IMR-90 (cell line): ENCODE measurements at regions not wholly inside any gene's neighbourhood (a gene's known extent, or its start where the extent isn't known, plus 50 kb on each side); places are given as distances from the start of the nearest gene placed in this dataset.
A peak's percentile ranks its signal among the peaks of the same experiment; 100 is the strongest.

Source experiments
- ATAC-seq: fragments of 200-7000 bp; cut with Tn5 transposase; 2 replicates; pipeline ENCODE4 v1.9.1; 2020; ENCODE audit warnings: low read depth, mild to moderate bottlenecking, moderate library complexity
- BruUV-seq: library from RNA; stranded (reverse); fragments of 400-500 nt; replicated peaks from 2 replicates; lab custom pipeline; 2021; lab: Mats Ljungman, UMichigan
- CTCF ChIA-PET: fragments of 300-600 bp; formaldehyde crosslinking; extraction: SDS; loops from one replicate; lab custom pipeline; 2021; ENCODE audit warnings: antibody characterized with exemption; lab: Yijun Ruan, JAX
- POLR2A ChIA-PET: fragments of 300-600 bp; sonication (Branson Sonifier 250); formaldehyde crosslinking; loops from one replicate; lab custom pipeline; 2022; ENCODE audit warnings: antibody characterized with exemption; ENCODE audit not compliant: unreplicated experiment; lab: Charles Lee
- DNase-seq: peaks from one replicate; pipeline ENCODE4 v3.0.0; 2013
- H2AFZ ChIP-seq: replicated peaks from 2 replicates; pipeline ENCODE3; 2013; ENCODE audit warnings: low read length, mild to moderate bottlenecking; ENCODE audit not compliant: poor library complexity
- H2AK5ac ChIP-seq: 2 replicates; pipeline ENCODE4 v1.6.1; 2013; ENCODE audit warnings: low read depth, low read length, inconsistent platforms
- H2AK9ac ChIP-seq: replicated peaks from 2 replicates; pipeline ENCODE3; 2013; ENCODE audit warnings: mild to moderate bottlenecking, low read depth, low read length, moderate library complexity; ENCODE audit not compliant: poor library complexity
- H2BK120ac ChIP-seq: 2 replicates; pipeline ENCODE4 v1.6.1; 2013; ENCODE audit warnings: low read depth, low read length, inconsistent platforms
- H2BK15ac ChIP-seq: 3 replicates; pipeline ENCODE4 v1.6.1; 2013; ENCODE audit warnings: low read depth, low read length, inconsistent platforms
- H2BK20ac ChIP-seq: 2 replicates; pipeline ENCODE4 v1.6.1; 2013; ENCODE audit warnings: low read depth, mild to moderate bottlenecking, inconsistent platforms, low read length, moderate library complexity
- H2BK5ac ChIP-seq: 2 replicates; pipeline ENCODE4 v1.6.1; 2013; ENCODE audit warnings: mild to moderate bottlenecking, low read depth, low read length, inconsistent platforms; ENCODE audit not compliant: poor library complexity, severe bottlenecking
- H3K14ac ChIP-seq: replicated peaks from 2 replicates; pipeline ENCODE4 v1.6.1; 2013; ENCODE audit warnings: low read depth, low read length, inconsistent platforms
- H3K18ac ChIP-seq: 2 replicates; pipeline ENCODE4 v1.6.1; 2013; ENCODE audit warnings: low read depth, low read length, control low read depth
- H3K23ac ChIP-seq: 2 replicates; pipeline ENCODE4 v1.6.1; 2013; ENCODE audit warnings: low read depth, low read length, inconsistent platforms
- H3K27ac ChIP-seq: 2 replicates; pipeline ENCODE4 v1.5.1; 2013; ENCODE audit warnings: mild to moderate bottlenecking, control low read depth, low read length; ENCODE audit not compliant: insufficient read depth
- H3K27me3 ChIP-seq: 2 replicates; pipeline ENCODE4 v1.6.1; 2013; ENCODE audit warnings: low read length; ENCODE audit not compliant: control insufficient read depth, insufficient read depth
- H3K36me3 ChIP-seq: 2 replicates; pipeline ENCODE4 v1.6.1; 2013; ENCODE audit warnings: low read length, mixed read lengths; ENCODE audit not compliant: control insufficient read depth, insufficient read depth
- H3K4ac ChIP-seq: 2 replicates; pipeline ENCODE4 v1.6.1; 2013; ENCODE audit warnings: low read depth, low read length, inconsistent platforms
- H3K4me1 ChIP-seq: 2 replicates; pipeline ENCODE4 v1.6.1; 2013; ENCODE audit warnings: low read length, mixed read lengths; ENCODE audit not compliant: control insufficient read depth, insufficient read depth
- H3K4me2 ChIP-seq: 2 replicates; pipeline ENCODE4 v1.6.1; 2013; ENCODE audit warnings: low read depth, mild to moderate bottlenecking, control low read depth, low read length, moderate library complexity
- H3K4me3 ChIP-seq: 2 replicates; pipeline ENCODE4 v1.5.1; 2013; ENCODE audit warnings: low read depth, mild to moderate bottlenecking, control low read depth, low read length, moderate library complexity; ENCODE audit not compliant: insufficient read depth
- H3K56ac ChIP-seq: 2 replicates; pipeline ENCODE4 v1.6.1; 2013; ENCODE audit warnings: low read length, inconsistent platforms; ENCODE audit not compliant: insufficient read depth; ENCODE audit errors: extremely low read depth
- H3K79me1 ChIP-seq, 2 experiments: 2 replicates each; pipeline ENCODE4 v1.6.1; 2013; ENCODE audit warnings: low read length in 2 of 2, inconsistent platforms in 1 of 2, low read depth in 1 of 2
- H3K9ac ChIP-seq: 2 replicates; pipeline ENCODE4 v1.6.1; 2013; ENCODE audit warnings: low read depth, low read length, control low read depth
- H3K9me1 ChIP-seq: 2 replicates; pipeline ENCODE4 v1.6.1; 2013; ENCODE audit warnings: low read length, inconsistent platforms; ENCODE audit not compliant: insufficient read depth
- H3K9me3 ChIP-seq: 2 replicates; pipeline ENCODE4 v1.6.1; 2013; ENCODE audit warnings: low read length; ENCODE audit not compliant: control insufficient read depth, insufficient read depth
- H4K20me1 ChIP-seq: 2 replicates; pipeline ENCODE4 v1.6.1; 2013; ENCODE audit warnings: low read length, inconsistent platforms; ENCODE audit not compliant: insufficient read depth
- H4K5ac ChIP-seq: 2 replicates; pipeline ENCODE4 v1.6.1; 2013; ENCODE audit warnings: mild to moderate bottlenecking, low read depth, low read length, control low read depth
- H4K8ac ChIP-seq, 2 experiments: 2 replicates each; pipeline ENCODE4 v1.6.1; 2013; ENCODE audit warnings: low read depth in 2 of 2, low read length in 2 of 2, control low read depth in 1 of 2, inconsistent platforms in 1 of 2
- H4K91ac ChIP-seq: 2 replicates; pipeline ENCODE4 v1.6.1; 2013; ENCODE audit warnings: low read depth, low read length, inconsistent platforms; ENCODE audit not compliant: insufficient read depth
- BHLHE40 ChIP-seq: fragments of 150-350 bp; IDR thresholded peaks from 2 replicates; pipeline ENCODE4 v1.6.1; 2016; ENCODE audit warnings: mild to moderate bottlenecking, low read depth, low read length
- CEBPB ChIP-seq: IDR thresholded peaks from 2 replicates; pipeline ENCODE4 v1.6.1; 2012; ENCODE audit warnings: low read depth, low read length, improper control_type of control experiment
- CHD1 ChIP-seq: IDR thresholded peaks from 2 replicates; pipeline ENCODE4 v1.6.1; 2012; ENCODE audit warnings: low read depth, low read length, improper control_type of control experiment
- ELK1 ChIP-seq: fragments of 150-350 bp; IDR thresholded peaks from 2 replicates; pipeline ENCODE4 v1.6.1; 2016; ENCODE audit warnings: low read depth, mild to moderate bottlenecking, low read length, moderate library complexity, borderline replicate concordance
- FOS ChIP-seq: fragments of 150-350 bp; IDR thresholded peaks from 2 replicates; pipeline ENCODE4 v1.6.1; 2016; ENCODE audit warnings: low read depth, low read length
- MAFK ChIP-seq: IDR thresholded peaks from 2 replicates; pipeline ENCODE4 v1.6.1; 2012; ENCODE audit warnings: low read depth, low read length, improper control_type of control experiment
- MAZ ChIP-seq: IDR thresholded peaks from 2 replicates; pipeline ENCODE4 v1.6.1; 2012; ENCODE audit warnings: low read depth, mild to moderate bottlenecking, low read length, improper control_type of control experiment, moderate library complexity, borderline replicate concordance
- MXI1 ChIP-seq: IDR thresholded peaks from 2 replicates; pipeline ENCODE4 v1.6.1; 2012; ENCODE audit warnings: low read depth, mild to moderate bottlenecking, low read length, moderate library complexity, borderline replicate concordance
- NFE2L2 ChIP-seq: fragments of 150-350 bp; IDR thresholded peaks from 2 replicates; pipeline ENCODE4 v1.6.1; 2016; ENCODE audit warnings: low read depth, mild to moderate bottlenecking, low read length
- POLR2A ChIP-seq: IDR thresholded peaks from 2 replicates; pipeline ENCODE4 v1.6.1; 2012; ENCODE audit warnings: mild to moderate bottlenecking, low read depth, low read length
- RAD21 ChIP-seq: IDR thresholded peaks from 2 replicates; pipeline ENCODE4 v1.6.1; 2012; ENCODE audit warnings: low read length, improper control_type of control experiment
- RCOR1 ChIP-seq: IDR thresholded peaks from 2 replicates; pipeline ENCODE4 v1.6.1; 2012; ENCODE audit warnings: mild to moderate bottlenecking, low read length, improper control_type of control experiment; ENCODE audit not compliant: insufficient replicate concordance
- RFX5 ChIP-seq: IDR thresholded peaks from 2 replicates; pipeline ENCODE4 v1.8.0; 2012; ENCODE audit warnings: low read depth, mild to moderate bottlenecking, low read length, moderate library complexity
- SMC3 ChIP-seq: fragments of 150-350 bp; IDR thresholded peaks from 2 replicates; pipeline ENCODE4 v1.6.1; 2016; ENCODE audit warnings: low read depth, mild to moderate bottlenecking, antibody characterized with exemption, low read length, moderate library complexity
- USF2 ChIP-seq: fragments of 150-350 bp; IDR thresholded peaks from 2 replicates; pipeline ENCODE4 v1.6.1; 2017; ENCODE audit warnings: mild to moderate bottlenecking, antibody characterized with exemption, low read length, low read depth
- WGBS, 2 experiments: methylation state at CpG; one replicate each; pipeline versions ENCODE4 v1.1.5 to v1.1.7; 2013; ENCODE audit warnings: missing lambda C conversion rate in 2 of 2; ENCODE audit not compliant: insufficient read length in 1 of 2; ENCODE audit errors: extremely low coverage in 2 of 2; 5-methylcytosine and 5-hydroxymethylcytosine counted together
- dilution Hi-C: fragments of 300-500 bp; cut with HindIII; formaldehyde crosslinking; loops from one replicate; pipeline ENCODE4 v1.14.3; 2018; ENCODE audit warnings: low sequenced_read_pairs; ENCODE audit not compliant: unreplicated experiment
- in situ Hi-C: fragments of 300-500 bp; cut with MboI; formaldehyde crosslinking; loops from 3 replicates; pipeline ENCODE4 v1.14.3; 2019; ENCODE audit warnings: low sequenced_read_pairs, inconsistent platforms, mixed read lengths
- intact Hi-C: fragments of 100-400 bp; cut with micrococcal nuclease; formaldehyde crosslinking; loops from 2 replicates; pipeline ENCODE4 v1.10.0; 2022
- TF ChIP-seq, protein P1 (sequence below): conservative IDR thresholded peaks from 2 replicates; pipeline ENCODE4 v1.5.1; 2012; ENCODE audit warnings: mild to moderate bottlenecking, low read depth, low read length, improper control_type of control experiment

DNA sequence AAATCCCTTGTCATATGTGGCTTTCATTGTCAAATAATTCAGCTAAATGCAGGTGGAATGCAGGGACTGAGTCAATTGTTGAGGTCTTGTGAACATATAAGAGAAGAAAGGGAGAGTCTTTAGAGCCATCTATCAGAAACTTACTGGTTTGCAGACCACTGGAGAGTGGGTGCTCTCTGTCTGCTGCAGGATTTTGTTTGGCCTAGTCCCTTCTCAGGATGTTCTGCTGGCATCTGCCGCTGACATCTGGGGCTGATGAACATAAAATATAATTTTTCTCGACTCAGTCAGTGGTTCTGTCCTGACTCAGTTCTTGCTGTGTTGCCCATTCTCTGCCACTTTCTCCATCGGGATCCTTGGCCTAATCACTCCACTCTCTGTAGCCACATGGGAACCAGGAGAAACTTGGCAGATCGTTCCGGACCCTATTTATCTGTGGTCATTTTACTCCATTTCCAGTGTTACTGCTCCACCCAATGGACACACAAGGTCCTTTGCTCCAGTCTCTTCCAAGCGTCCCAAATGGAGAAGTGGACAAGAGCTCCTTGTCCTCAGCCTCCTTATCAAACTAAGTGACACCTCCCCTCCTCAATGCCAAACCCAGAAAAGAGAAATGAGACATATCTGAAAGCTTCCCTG is 436.2 kb downstream of the FAT4 start:
- H3K9me3 ChIP-seq, result no peaks in the 10 kb centered on the region
- WGBS, 2 experiments, result 85% methylated on average over 3 of the region's 6 CpGs; no CpG with 5 or more reads in 1 of the 2 experiments
- no peak overlapping the region for H2BK5ac ChIP-seq
- H3K9me1 ChIP-seq, result no peaks in the 10 kb centered on the region
- TF ChIP-seq, protein P1, sequence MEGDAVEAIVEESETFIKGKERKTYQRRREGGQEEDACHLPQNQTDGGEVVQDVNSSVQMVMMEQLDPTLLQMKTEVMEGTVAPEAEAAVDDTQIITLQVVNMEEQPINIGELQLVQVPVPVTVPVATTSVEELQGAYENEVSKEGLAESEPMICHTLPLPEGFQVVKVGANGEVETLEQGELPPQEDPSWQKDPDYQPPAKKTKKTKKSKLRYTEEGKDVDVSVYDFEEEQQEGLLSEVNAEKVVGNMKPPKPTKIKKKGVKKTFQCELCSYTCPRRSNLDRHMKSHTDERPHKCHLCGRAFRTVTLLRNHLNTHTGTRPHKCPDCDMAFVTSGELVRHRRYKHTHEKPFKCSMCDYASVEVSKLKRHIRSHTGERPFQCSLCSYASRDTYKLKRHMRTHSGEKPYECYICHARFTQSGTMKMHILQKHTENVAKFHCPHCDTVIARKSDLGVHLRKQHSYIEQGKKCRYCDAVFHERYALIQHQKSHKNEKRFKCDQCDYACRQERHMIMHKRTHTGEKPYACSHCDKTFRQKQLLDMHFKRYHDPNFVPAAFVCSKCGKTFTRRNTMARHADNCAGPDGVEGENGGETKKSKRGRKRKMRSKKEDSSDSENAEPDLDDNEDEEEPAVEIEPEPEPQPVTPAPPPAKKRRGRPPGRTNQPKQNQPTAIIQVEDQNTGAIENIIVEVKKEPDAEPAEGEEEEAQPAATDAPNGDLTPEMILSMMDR, result peak; percentile 48
- no peak for TF ChIP-seq CEBPB
- peak; percentile 59 for TF ChIP-seq RAD21
- no peak for TF ChIP-seq CHD1
- no peak for TF ChIP-seq RFX5
- TF ChIP-seq ELK1, result no peak
- TF ChIP-seq FOS, result no peak
- no peak for TF ChIP-seq NFE2L2
- no peak for TF ChIP-seq MAZ
- TF ChIP-seq USF2, result no peak
- TF ChIP-seq MXI1, result no peak
- TF ChIP-seq MAFK, result no peak
- no peak for TF ChIP-seq RCOR1
- TF ChIP-seq BHLHE40, result no peak
- TF ChIP-seq POLR2A, result no peak
- peak; percentile 39; the same call in 1 of the 2 replicates for TF ChIP-seq SMC3
- dilution Hi-C loops (no loop called here), in situ Hi-C loops (loop anchor here (25.0 kb wide), 1 partner anchor 1636 kb away; no protein-coding TSS in a partner anchor), intact Hi-C loops (loop anchor here (1.0 kb wide), 1 partner anchor 437 kb away; the partner anchor contains the start of gene FAT4)
- H4K91ac ChIP-seq, result no peak overlapping the region
- H3K56ac ChIP-seq, result no peak overlapping the region
- no peak overlapping the region for H3K23ac ChIP-seq
- no peaks in the 10 kb centered on the region for H3K4me1 ChIP-seq
- H4K8ac ChIP-seq, result no peak overlapping the region
- H3K36me3 ChIP-seq, result no peaks in the 10 kb centered on the region
- H2AFZ ChIP-seq, result peak overlapping the region; percentile 19
- no peak overlapping the region for H3K27ac ChIP-seq
- ChIA-PET POLR2A (no interaction called here), CTCF (interaction anchor here (0.7 to 1.8 kb wide), 3 partner anchors 9 to 436 kb away, joined by 3 to 9 read pairs (median 3); partner anchors contain the start of gene FAT4)
- H3K4me3 ChIP-seq, result no peak overlapping the region
- H2AK9ac ChIP-seq, result no peak overlapping the region
- H3K4me2 ChIP-seq, result no peak overlapping the region
- H3K18ac ChIP-seq, result no peak overlapping the region
- H2BK20ac ChIP-seq, result no peak overlapping the region
- no peak overlapping the region for H3K14ac ChIP-seq
- no peak overlapping the region for H2BK120ac ChIP-seq
- no peak overlapping the region for H3K9ac ChIP-seq
- H3K4ac ChIP-seq, result no peak overlapping the region
- H3K79me1 ChIP-seq, result no peaks in the 10 kb centered on the region
- H3K27me3 ChIP-seq, result no peaks in the 10 kb centered on the region
- DNase-seq (peak; percentile 54), ATAC-seq (peak; percentile 71)
- H4K20me1 ChIP-seq, result no peaks in the 10 kb centered on the region
- H2AK5ac ChIP-seq, result no peak overlapping the region
- BruUV-seq, result no TSS peak
- no peak overlapping the region for H2BK15ac ChIP-seq
- no peak overlapping the region for H4K5ac ChIP-seq
